Activated CD4-positive, alpha-beta memory T cell treated with anti-CD3 and anti-CD28 coated beads for 36 hours (primary cell): ENCODE measurements at regions not wholly inside any gene's neighbourhood (a gene's known extent, or its start where the extent isn't known, plus 50 kb on each side); places are given as distances from the start of the nearest gene placed in this dataset.

Experiments used
- CTCF ChIA-PET: fragments of 350-600 bp; sonication (Branson Sonifier 250); formaldehyde crosslinking; loops from one replicate; lab custom pipeline; 2021; ENCODE audit warnings: antibody characterized with exemption, inconsistent platforms; lab: Charles Lee
- POLR2A ChIA-PET: fragments of 350-600 bp; sonication (Branson Sonifier 250); formaldehyde crosslinking; loops from one replicate; lab custom pipeline; 2021; ENCODE audit warnings: antibody characterized with exemption; lab: Charles Lee
- DNase-seq: peaks from one replicate; pipeline ENCODE4 v3.0.0-alpha.2; 2020
- H3K27ac Mint-ChIP-seq: one replicate; pipeline ENCODE4 v1.8.0; 2021; ENCODE audit warnings: mixed read lengths
- H3K27me3 Mint-ChIP-seq: one replicate; pipeline ENCODE4 v1.8.0; 2021; ENCODE audit warnings: mixed read lengths
- H3K36me3 Mint-ChIP-seq: one replicate; pipeline ENCODE4 v1.8.0; 2021; ENCODE audit warnings: mixed read lengths
- H3K4me1 Mint-ChIP-seq: one replicate; pipeline ENCODE4 v1.8.0; 2021; ENCODE audit warnings: low read depth, mixed read lengths
- H3K4me3 Mint-ChIP-seq: one replicate; pipeline ENCODE4 v1.8.0; 2021; ENCODE audit warnings: mild to moderate bottlenecking, mixed read lengths
- H3K9me3 Mint-ChIP-seq: one replicate; pipeline ENCODE4 v1.8.0; 2021; ENCODE audit warnings: mixed read lengths
- intact Hi-C: fragments of 100-400 bp; cut with micrococcal nuclease; formaldehyde crosslinking; loops from one replicate; pipeline ENCODE4 v1.15.1; 2023

GRCh38 chr10:33454554-33454953 lies 120.1 kb upstream of the NRP1 start:
- Mint-ChIP-seq H3K27me3 (peaks cover 4% of the 10 kb centered on the region), H3K4me1 (no peaks in the 10 kb centered on the region)
- CTCF ChIA-PET: interaction anchor here (1.5 kb wide), 1 partner anchor 261 kb away, joined by 4 read pairs; no protein-coding TSS in a partner anchor

GRCh38 chr10:33453081-33454025 lies 118.9 kb upstream of the NRP1 start:
- ChIA-PET CTCF (interaction anchor here (0.6 to 1.5 kb wide), 2 partner anchors 12 to 260 kb away, joined by 3 to 4 read pairs; no protein-coding TSS in a partner anchor), POLR2A (no interaction called here)
- Mint-ChIP-seq H3K36me3 (peaks cover 3% of the 10 kb centered on the region), H3K27me3 (peaks cover 4% of the 10 kb centered on the region), H3K9me3 (peaks cover 9% of the 10 kb centered on the region), H3K4me3 (no peak overlapping the region), H3K27ac (no peak overlapping the region), H3K4me1 (no peaks in the 10 kb centered on the region)
- no peak for DNase-seq
- intact Hi-C loops: no loop called here

More at GRCh38 chr10:33454554-33454953, 120.1 kb upstream of the NRP1 start:
- peaks cover 9% of the 10 kb centered on the region for H3K9me3 Mint-ChIP-seq
- no peak for DNase-seq
- peaks cover 3% of the 10 kb centered on the region for H3K36me3 Mint-ChIP-seq
- H3K27ac Mint-ChIP-seq: no peak overlapping the region
- POLR2A ChIA-PET: no interaction called here
- intact Hi-C loops: no loop called here
- H3K4me3 Mint-ChIP-seq: no peak overlapping the region

GRCh38 chr10:33448421-33449140 lies 114.1 kb upstream of the NRP1 start:
- H3K36me3 Mint-ChIP-seq: peaks cover 3% of the 10 kb centered on the region
- H3K9me3 Mint-ChIP-seq: peaks cover 9% of the 10 kb centered on the region
- no peak for DNase-seq
- ChIA-PET POLR2A (no interaction called here), CTCF (no interaction called here)
- no peak overlapping the region for H3K4me3 Mint-ChIP-seq
- H3K27me3 Mint-ChIP-seq: peaks cover 4% of the 10 kb centered on the region
- intact Hi-C loops: no loop called here
- no peak overlapping the region for H3K27ac Mint-ChIP-seq
- no peaks in the 10 kb centered on the region for H3K4me1 Mint-ChIP-seq

GRCh38 chr10:33441561-33441960 lies 107.1 kb upstream of the NRP1 start:
- no peaks in the 10 kb centered on the region for H3K9me3 Mint-ChIP-seq
- intact Hi-C loops: no loop called here
- CTCF ChIA-PET: interaction anchor here (0.6 kb wide), 1 partner anchor 11 kb away, joined by 3 read pairs; no protein-coding TSS in a partner anchor
- H3K4me3 Mint-ChIP-seq: no peak overlapping the region
- H3K4me1 Mint-ChIP-seq: no peaks in the 10 kb centered on the region
- H3K27ac Mint-ChIP-seq: no peak overlapping the region
- POLR2A ChIA-PET: no interaction called here
- peaks cover 10% of the 10 kb centered on the region for H3K27me3 Mint-ChIP-seq
- no peaks in the 10 kb centered on the region for H3K36me3 Mint-ChIP-seq
- DNase-seq: no peak

- Mint-ChIP-seq H3K36me3 (no peaks in the 10 kb centered on the region), H3K4me3 (no peak overlapping the region), H3K9me3 (no peaks in the 10 kb centered on the region), H3K27ac (no peak overlapping the region), H3K27me3 (peaks cover 5% of the 10 kb centered on the region), H3K4me1 (no peaks in the 10 kb centered on the region)
- ChIA-PET CTCF (no interaction called here), POLR2A (no interaction called here)
- intact Hi-C loops: no loop called here
- no peak for DNase-seq
These were observed 100.5 kb upstream of the NRP1 start for GRCh38 chr10:33434933-33435332.

GRCh38 chr10:33428682-33429081 lies 94.2 kb upstream of the NRP1 start:
- CTCF ChIA-PET: no interaction called here
- no peak overlapping the region for H3K4me3 Mint-ChIP-seq
- peaks cover 22% of the 10 kb centered on the region for H3K27me3 Mint-ChIP-seq
- no peak for DNase-seq
- H3K36me3 Mint-ChIP-seq: no peaks in the 10 kb centered on the region
- no peaks in the 10 kb centered on the region for H3K9me3 Mint-ChIP-seq
- H3K4me1 Mint-ChIP-seq: no peaks in the 10 kb centered on the region
- POLR2A ChIA-PET: no interaction called here
- intact Hi-C loops: no loop called here
- H3K27ac Mint-ChIP-seq: no peak overlapping the region

- Mint-ChIP-seq H3K27ac (no peak overlapping the region), H3K36me3 (no peaks in the 10 kb centered on the region), H3K27me3 (peaks cover 24% of the 10 kb centered on the region), H3K4me1 (no peaks in the 10 kb centered on the region), H3K4me3 (no peak overlapping the region), H3K9me3 (no peaks in the 10 kb centered on the region)
- ChIA-PET POLR2A (no interaction called here), CTCF (no interaction called here)
- no peak for DNase-seq
- intact Hi-C loops: no loop called here
These were observed 88.7 kb upstream of the NRP1 start for GRCh38 chr10:33423154-33423529.

- no peaks in the 10 kb centered on the region for H3K36me3 Mint-ChIP-seq
These were observed 88.1 kb upstream of the NRP1 start for GRCh38 chr10:33422471-33423153.

GRCh38 chr10:33421789-33422462 lies 87.5 kb upstream of the NRP1 start:
- peaks cover 23% of the 10 kb centered on the region for H3K27me3 Mint-ChIP-seq
- no peaks in the 10 kb centered on the region for H3K9me3 Mint-ChIP-seq
- no peaks in the 10 kb centered on the region for H3K36me3 Mint-ChIP-seq
- no peak overlapping the region for H3K27ac Mint-ChIP-seq
- DNase-seq: no peak
- H3K4me1 Mint-ChIP-seq: no peaks in the 10 kb centered on the region
- intact Hi-C loops: no loop called here
- ChIA-PET POLR2A (no interaction called here), CTCF (no interaction called here)
- H3K4me3 Mint-ChIP-seq: no peak overlapping the region

More at GRCh38 chr10:33422471-33423153, 88.1 kb upstream of the NRP1 start:
- Mint-ChIP-seq H3K27me3 (peaks cover 25% of the 10 kb centered on the region), H3K4me3 (no peak overlapping the region), H3K4me1 (no peaks in the 10 kb centered on the region), H3K9me3 (no peaks in the 10 kb centered on the region), H3K27ac (no peak overlapping the region)
- ChIA-PET POLR2A (no interaction called here), CTCF (no interaction called here)
- intact Hi-C loops: no loop called here
- no peak for DNase-seq

GRCh38 chr10:33419311-33419710 lies 84.8 kb upstream of the NRP1 start:
- H3K36me3 Mint-ChIP-seq: no peaks in the 10 kb centered on the region
- H3K9me3 Mint-ChIP-seq: no peaks in the 10 kb centered on the region
- no peak overlapping the region for H3K27ac Mint-ChIP-seq
- peaks cover 31% of the 10 kb centered on the region for H3K27me3 Mint-ChIP-seq
- POLR2A ChIA-PET: no interaction called here
- CTCF ChIA-PET: no interaction called here
- no peak overlapping the region for H3K4me3 Mint-ChIP-seq
- intact Hi-C loops: loop anchor here (10.0 kb wide), 1 partner anchor 85 kb away; the partner anchor contains the start of gene NRP1
- H3K4me1 Mint-ChIP-seq: no peaks in the 10 kb centered on the region
- DNase-seq: no peak

- Mint-ChIP-seq H3K27ac (no peak overlapping the region), H3K27me3 (peaks cover 31% of the 10 kb centered on the region), H3K4me1 (no peaks in the 10 kb centered on the region), H3K36me3 (no peaks in the 10 kb centered on the region), H3K4me3 (no peak overlapping the region), H3K9me3 (no peaks in the 10 kb centered on the region)
- DNase-seq: no peak
- POLR2A ChIA-PET: no interaction called here
- CTCF ChIA-PET: interaction anchor here (0.7 kb wide), 1 partner anchor 87 kb away, joined by 3 read pairs; no protein-coding TSS in a partner anchor
- intact Hi-C loops: loop anchor here (10.0 kb wide), 1 partner anchor 84 kb away; the partner anchor contains the start of gene NRP1
These were observed 83.8 kb upstream of the NRP1 start for GRCh38 chr10:33418301-33418700.
